ENCODE measurements at regions not wholly inside any gene's neighbourhood (a gene's known extent, or its start where the extent isn't known, plus 50 kb on each side); places are given as distances from the start of the nearest gene placed in this dataset.

DNA sequence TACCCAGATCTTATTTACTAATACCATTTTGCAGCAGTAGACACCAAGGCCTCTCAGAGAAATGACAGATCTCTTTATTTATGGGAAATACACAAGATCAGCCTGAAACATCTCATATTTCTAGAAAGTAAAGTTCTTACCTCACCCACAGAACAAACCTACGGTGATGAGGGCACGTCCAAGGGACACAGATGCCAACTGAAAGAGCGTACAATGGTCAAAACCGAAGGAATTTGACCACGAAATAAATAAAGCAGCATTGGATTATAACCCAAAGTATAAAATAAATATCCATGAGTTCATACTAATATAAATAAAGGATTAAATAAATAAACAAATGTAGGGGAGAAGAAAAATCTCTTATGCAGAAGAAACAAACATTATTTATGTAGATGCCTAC lies 747.0 kb downstream of the TNS3 start:
- Histone ChIP-seq H3K27ac (ENCODE audit: poor library complexity, severe bottlenecking) (no peak overlapping the region), H3K9me3 (ENCODE audit: severe bottlenecking) (no peaks in the 10 kb centered on the region), H3K4me3 (ENCODE audit: severe bottlenecking) (no peak overlapping the region), H3K36me3 (ENCODE audit: low read depth) (no peaks in the 10 kb centered on the region), H3K4me1 (ENCODE audit: insufficient read depth, poor library complexity, severe bottlenecking) (no peaks in the 10 kb centered on the region), H3K27me3 (ENCODE audit: insufficient read depth, poor library complexity, severe bottlenecking) (no peaks in the 10 kb centered on the region)
- ATAC-seq (ENCODE audit: low read depth) (no peak), DNase-seq (ENCODE audit: low spot score) (no peak)
- TF ChIP-seq, protein P1, sequence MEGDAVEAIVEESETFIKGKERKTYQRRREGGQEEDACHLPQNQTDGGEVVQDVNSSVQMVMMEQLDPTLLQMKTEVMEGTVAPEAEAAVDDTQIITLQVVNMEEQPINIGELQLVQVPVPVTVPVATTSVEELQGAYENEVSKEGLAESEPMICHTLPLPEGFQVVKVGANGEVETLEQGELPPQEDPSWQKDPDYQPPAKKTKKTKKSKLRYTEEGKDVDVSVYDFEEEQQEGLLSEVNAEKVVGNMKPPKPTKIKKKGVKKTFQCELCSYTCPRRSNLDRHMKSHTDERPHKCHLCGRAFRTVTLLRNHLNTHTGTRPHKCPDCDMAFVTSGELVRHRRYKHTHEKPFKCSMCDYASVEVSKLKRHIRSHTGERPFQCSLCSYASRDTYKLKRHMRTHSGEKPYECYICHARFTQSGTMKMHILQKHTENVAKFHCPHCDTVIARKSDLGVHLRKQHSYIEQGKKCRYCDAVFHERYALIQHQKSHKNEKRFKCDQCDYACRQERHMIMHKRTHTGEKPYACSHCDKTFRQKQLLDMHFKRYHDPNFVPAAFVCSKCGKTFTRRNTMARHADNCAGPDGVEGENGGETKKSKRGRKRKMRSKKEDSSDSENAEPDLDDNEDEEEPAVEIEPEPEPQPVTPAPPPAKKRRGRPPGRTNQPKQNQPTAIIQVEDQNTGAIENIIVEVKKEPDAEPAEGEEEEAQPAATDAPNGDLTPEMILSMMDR (IDR thresholded peaks at IDR 0.05; ENCODE audit: poor library complexity, severe bottlenecking), result no peak

DNA sequence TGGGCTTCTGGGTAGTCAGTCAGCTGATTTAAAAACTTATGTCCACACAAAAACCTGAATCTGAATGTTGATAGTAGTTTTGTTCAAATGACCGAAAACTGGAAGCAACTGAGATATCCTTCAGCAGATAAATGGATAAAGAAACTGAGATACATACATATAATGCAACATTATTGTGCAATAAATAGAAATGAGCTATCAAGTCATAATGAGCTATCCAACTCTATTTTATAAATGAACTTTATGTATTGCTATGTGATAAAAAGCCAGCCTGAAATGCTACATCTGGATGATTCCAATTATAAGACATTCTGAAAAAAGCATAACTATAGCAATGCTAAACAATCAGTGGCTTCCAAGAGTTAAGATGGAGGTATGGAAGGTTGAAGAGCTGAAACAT lies 748.7 kb downstream of the TNS3 start:
- Histone ChIP-seq H3K27me3 (ENCODE audit: insufficient read depth, poor library complexity, severe bottlenecking) (no peaks in the 10 kb centered on the region), H3K36me3 (ENCODE audit: low read depth) (no peaks in the 10 kb centered on the region), H3K4me1 (ENCODE audit: insufficient read depth, poor library complexity, severe bottlenecking) (no peaks in the 10 kb centered on the region), H3K27ac (ENCODE audit: poor library complexity, severe bottlenecking) (no peak overlapping the region), H3K4me3 (ENCODE audit: severe bottlenecking) (no peak overlapping the region), H3K9me3 (ENCODE audit: severe bottlenecking) (peaks cover 7% of the 10 kb centered on the region)
- TF ChIP-seq, protein P1 (IDR thresholded peaks at IDR 0.05; ENCODE audit: poor library complexity, severe bottlenecking), result no peak
- ATAC-seq (ENCODE audit: low read depth) (no peak), DNase-seq (ENCODE audit: low spot score) (no peak)

DNA sequence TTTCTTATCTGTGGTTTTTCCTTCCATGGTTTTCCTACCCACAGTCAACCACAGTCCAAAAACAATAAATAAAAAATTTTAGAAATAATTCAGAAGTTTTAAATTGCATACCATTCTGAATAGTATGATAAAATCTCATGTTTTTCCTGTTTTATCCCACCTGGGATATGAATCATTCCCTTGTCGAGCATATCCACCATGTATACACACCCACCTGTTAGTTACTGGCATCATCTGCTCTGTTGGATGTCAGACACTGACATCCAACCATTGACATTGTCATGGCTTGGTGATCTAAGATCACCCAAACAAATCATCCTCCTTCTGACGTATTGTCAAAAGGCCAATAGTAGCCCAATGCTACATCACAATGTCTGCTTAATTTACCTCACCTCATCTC lies 749.8 kb downstream of the TNS3 start:
- TF ChIP-seq, protein P1 (IDR thresholded peaks at IDR 0.05; ENCODE audit: poor library complexity, severe bottlenecking), result no peak
- no peaks in the 10 kb centered on the region for H3K27me3 ChIP-seq (ENCODE audit: insufficient read depth, poor library complexity, severe bottlenecking)

DNA sequence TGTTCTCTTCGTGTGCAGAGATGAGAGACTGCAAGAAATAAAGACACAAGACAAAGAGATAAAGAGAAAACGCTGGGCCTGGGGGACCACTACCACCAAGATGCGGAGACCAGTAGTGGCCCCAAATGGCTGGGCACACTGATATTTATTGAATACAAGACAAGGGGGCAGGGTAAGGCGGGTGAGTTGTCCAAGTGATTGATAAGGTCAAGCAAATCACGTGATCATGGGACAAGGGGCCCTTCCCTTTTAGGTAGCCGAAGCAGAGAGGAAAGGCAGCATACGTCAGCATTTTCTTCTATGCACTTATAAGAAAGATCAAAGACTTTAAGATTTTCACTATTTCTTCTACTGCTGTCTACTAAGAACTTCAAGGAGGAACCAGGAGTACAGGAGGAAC lies 762.1 kb downstream of the TNS3 start:
- Histone ChIP-seq H3K27me3 (ENCODE audit: insufficient read depth, poor library complexity, severe bottlenecking) (no peaks in the 10 kb centered on the region), H3K27ac (ENCODE audit: poor library complexity, severe bottlenecking) (no peak overlapping the region), H3K9me3 (ENCODE audit: severe bottlenecking) (peaks cover 2% of the 10 kb centered on the region), H3K4me1 (ENCODE audit: insufficient read depth, poor library complexity, severe bottlenecking) (no peaks in the 10 kb centered on the region), H3K36me3 (ENCODE audit: low read depth) (no peaks in the 10 kb centered on the region), H3K4me3 (ENCODE audit: severe bottlenecking) (no peak overlapping the region)
- ATAC-seq (ENCODE audit: low read depth), result no peak
- DNase-seq (ENCODE audit: low spot score), result no peak
- TF ChIP-seq, protein P1 (IDR thresholded peaks at IDR 0.05; ENCODE audit: poor library complexity, severe bottlenecking), result no peak

More for the DNA sequence above, 749.8 kb downstream of the TNS3 start:
- ATAC-seq (ENCODE audit: low read depth) (no peak), DNase-seq (ENCODE audit: low spot score) (no peak)
- no peaks in the 10 kb centered on the region for H3K36me3 ChIP-seq (ENCODE audit: low read depth)
- no peak overlapping the region for H3K27ac ChIP-seq (ENCODE audit: poor library complexity, severe bottlenecking)
- H3K9me3 ChIP-seq (ENCODE audit: severe bottlenecking), result peaks cover 7% of the 10 kb centered on the region
- H3K4me1 ChIP-seq (ENCODE audit: insufficient read depth, poor library complexity, severe bottlenecking), result no peaks in the 10 kb centered on the region
- H3K4me3 ChIP-seq (ENCODE audit: severe bottlenecking), result no peak overlapping the region

DNA sequence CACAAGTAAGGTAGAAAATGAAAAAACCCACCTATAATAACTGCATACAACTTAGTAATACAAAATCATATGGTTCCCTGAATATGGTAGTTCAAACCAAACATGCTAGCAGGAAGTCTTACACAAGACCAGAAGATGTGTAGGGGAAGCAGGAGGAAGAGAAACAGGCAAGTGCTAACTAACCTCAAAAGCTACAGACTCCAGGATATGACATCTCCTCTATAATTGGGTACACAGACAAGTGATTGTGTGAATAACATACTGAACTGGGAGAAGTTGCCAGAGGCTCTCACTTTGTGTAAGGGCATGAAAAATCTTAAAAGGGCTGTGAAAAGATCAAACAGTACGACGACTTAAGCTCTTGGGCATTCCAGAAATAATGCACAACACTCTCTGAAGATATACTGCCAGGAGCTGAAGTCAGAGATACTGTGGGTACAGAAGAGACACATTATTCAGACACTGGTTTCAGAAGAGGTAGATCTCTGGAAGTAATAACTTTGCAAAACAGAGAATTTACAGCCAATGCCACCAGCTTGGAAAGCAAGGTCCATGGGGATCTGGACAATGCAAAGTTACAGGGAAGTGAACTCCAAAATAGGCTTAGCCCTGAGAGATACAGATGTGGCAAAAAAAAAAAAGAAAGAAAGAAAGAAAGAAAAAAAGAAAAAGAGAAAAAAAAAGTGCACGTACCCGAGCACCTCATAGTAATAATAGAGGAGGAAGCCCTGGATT lies 767.2 kb downstream of the TNS3 start:
- H3K4me3 ChIP-seq (ENCODE audit: severe bottlenecking), result no peak overlapping the region
- H3K27ac ChIP-seq (ENCODE audit: poor library complexity, severe bottlenecking), result no peak overlapping the region
- H3K36me3 ChIP-seq (ENCODE audit: low read depth), result no peaks in the 10 kb centered on the region
- TF ChIP-seq, protein P1 (IDR thresholded peaks at IDR 0.05; ENCODE audit: poor library complexity, severe bottlenecking), result no peak
- no peaks in the 10 kb centered on the region for H3K27me3 ChIP-seq (ENCODE audit: insufficient read depth, poor library complexity, severe bottlenecking)
- no peak for DNase-seq (ENCODE audit: low spot score)
- no peak for ATAC-seq (ENCODE audit: low read depth)
- H3K9me3 ChIP-seq (ENCODE audit: severe bottlenecking), result peaks cover 2% of the 10 kb centered on the region
- peaks cover 3% of the 10 kb centered on the region for H3K4me1 ChIP-seq (ENCODE audit: insufficient read depth, poor library complexity, severe bottlenecking)
